ENCODE measurements at regions not wholly inside any gene's neighbourhood (a gene's known extent, or its start where the extent isn't known, plus 50 kb on each side); places are given as distances from the start of the nearest gene placed in this dataset.

DNA sequence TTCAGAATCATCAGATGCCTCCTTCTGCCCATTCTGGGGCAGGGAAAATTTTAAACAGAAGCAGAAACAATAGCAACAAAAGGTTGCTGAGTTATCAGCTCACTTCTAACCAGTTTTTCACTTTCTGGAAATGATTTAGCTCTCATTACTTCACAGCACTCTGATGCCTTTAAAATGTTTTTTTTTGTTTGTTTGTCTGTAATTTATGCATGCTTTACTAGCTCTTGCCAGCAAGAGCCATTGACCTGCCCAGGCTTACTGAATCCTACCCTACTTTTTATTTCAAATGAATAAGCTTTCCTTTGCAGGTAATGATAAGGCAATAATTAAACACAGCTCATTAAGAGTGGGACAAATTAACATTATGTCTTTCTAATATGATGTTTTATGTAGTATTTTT is 466.1 kb upstream of the NOVA1 start:
- TF ChIP-seq RAD21 (IDR thresholded peaks at IDR 0.05; ENCODE audit: low read depth) = no peak
- TF ChIP-seq, protein P1, sequence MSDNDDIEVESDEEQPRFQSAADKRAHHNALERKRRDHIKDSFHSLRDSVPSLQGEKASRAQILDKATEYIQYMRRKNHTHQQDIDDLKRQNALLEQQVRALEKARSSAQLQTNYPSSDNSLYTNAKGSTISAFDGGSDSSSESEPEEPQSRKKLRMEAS (IDR thresholded peaks at IDR 0.05) = no peak
- TF ChIP-seq NFIC (IDR thresholded peaks at IDR 0.05) = no peak
- TF ChIP-seq YY1 (IDR thresholded peaks at IDR 0.05; ENCODE audit: low read depth) = no peak
- no peak for TF ChIP-seq REST (IDR thresholded peaks at IDR 0.05; ENCODE audit: low read depth)
- no peak for TF ChIP-seq ZBTB7A (IDR thresholded peaks at IDR 0.05; ENCODE audit: low read depth)
